Chondrocyte (in vitro differentiated cells): ENCODE measurements at regions not wholly inside any gene's neighbourhood (a gene's known extent, or its start where the extent isn't known, plus 50 kb on each side); places are given as distances from the start of the nearest gene placed in this dataset.

Source experiments
- DNase-seq: peaks from one replicate; pipeline ENCODE4 v3.0.0; 2021; ENCODE audit warnings: mixed read lengths, low spot score
- H3K27ac Mint-ChIP-seq: one replicate; pipeline ENCODE4 v1.8.0; 2021; ENCODE audit warnings: mild to moderate bottlenecking, moderate library complexity, mixed read lengths; ENCODE audit not compliant: unreplicated experiment
- H3K27me3 Mint-ChIP-seq: 2 replicates; pipeline ENCODE4 v1.8.0; 2021; ENCODE audit warnings: low read depth, mixed read lengths
- H3K36me3 Mint-ChIP-seq: 2 replicates; pipeline ENCODE4 v1.8.0; 2021; ENCODE audit warnings: low read depth, mixed read lengths
- H3K4me1 Mint-ChIP-seq: 2 replicates; pipeline ENCODE4 v1.8.0; 2021; ENCODE audit warnings: low read depth, mild to moderate bottlenecking, mixed read lengths
- H3K4me3 Mint-ChIP-seq: one replicate; pipeline ENCODE4 v1.8.0; 2021; ENCODE audit warnings: mild to moderate bottlenecking, moderate library complexity, mixed read lengths; ENCODE audit not compliant: unreplicated experiment
- H3K9me3 Mint-ChIP-seq: 2 replicates; pipeline ENCODE4 v1.8.0; 2021; ENCODE audit warnings: low read depth, mixed read lengths
- CTCF ChIP-seq: fragments of 200-600 bp; sonication (generic); IDR thresholded peaks from 2 replicates; pipeline ENCODE4 v1.5.0; 2021; ENCODE audit warnings: antibody characterized with exemption, mild to moderate bottlenecking, moderate library complexity

- H3K4me3 Mint-ChIP-seq: no peak overlapping the region
- DNase-seq: no peak
- H3K4me1 Mint-ChIP-seq: no peaks in the 10 kb centered on the region
- no peaks in the 10 kb centered on the region for H3K9me3 Mint-ChIP-seq
- TF ChIP-seq CTCF: no peak
- H3K36me3 Mint-ChIP-seq: no peaks in the 10 kb centered on the region
- H3K27me3 Mint-ChIP-seq: peaks cover 7% of the 10 kb centered on the region
- no peak overlapping the region for H3K27ac Mint-ChIP-seq
Observed at GRCh38 chr5:115409094-115409493, 112.6 kb upstream of the CCDC112 start.

GRCh38 chr5:115402822-115403577, 106.5 kb upstream of the CCDC112 start:
- H3K27me3 Mint-ChIP-seq: peaks cover 4% of the 10 kb centered on the region
- peaks cover 7% of the 10 kb centered on the region for H3K4me1 Mint-ChIP-seq
- H3K4me3 Mint-ChIP-seq: no peak overlapping the region
- no peak for DNase-seq
- no peak overlapping the region for H3K27ac Mint-ChIP-seq
- H3K36me3 Mint-ChIP-seq: peaks cover 1% of the 10 kb centered on the region
- no peak for TF ChIP-seq CTCF
- peaks cover 8% of the 10 kb centered on the region for H3K9me3 Mint-ChIP-seq

DNA sequence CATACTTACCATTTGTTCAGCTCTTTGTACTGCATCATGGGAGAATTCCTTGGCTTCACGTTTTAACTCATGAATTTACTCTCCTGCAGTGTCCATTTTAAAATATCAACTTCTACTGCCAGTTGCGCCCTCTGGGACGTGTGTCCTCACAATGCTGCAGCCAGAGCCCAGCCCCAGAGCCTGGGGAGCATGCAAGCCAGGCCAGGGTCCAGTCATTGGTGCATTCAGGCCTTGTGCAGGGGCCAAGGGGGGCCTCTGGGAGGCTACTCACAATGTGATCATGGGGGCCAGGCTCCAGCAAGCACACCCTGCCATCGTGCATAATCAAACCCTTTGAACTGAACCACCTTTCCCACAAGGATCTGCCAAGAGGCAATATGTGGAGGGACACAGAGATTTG, 105.6 kb upstream of the CCDC112 start:
- H3K4me3 Mint-ChIP-seq: no peak overlapping the region
- H3K9me3 Mint-ChIP-seq: peaks cover 8% of the 10 kb centered on the region
- no peak for DNase-seq
- H3K27ac Mint-ChIP-seq: no peak overlapping the region
- peaks cover 1% of the 10 kb centered on the region for H3K36me3 Mint-ChIP-seq
- peaks cover 7% of the 10 kb centered on the region for H3K4me1 Mint-ChIP-seq
- no peak for TF ChIP-seq CTCF
- peaks cover 6% of the 10 kb centered on the region for H3K27me3 Mint-ChIP-seq

DNA sequence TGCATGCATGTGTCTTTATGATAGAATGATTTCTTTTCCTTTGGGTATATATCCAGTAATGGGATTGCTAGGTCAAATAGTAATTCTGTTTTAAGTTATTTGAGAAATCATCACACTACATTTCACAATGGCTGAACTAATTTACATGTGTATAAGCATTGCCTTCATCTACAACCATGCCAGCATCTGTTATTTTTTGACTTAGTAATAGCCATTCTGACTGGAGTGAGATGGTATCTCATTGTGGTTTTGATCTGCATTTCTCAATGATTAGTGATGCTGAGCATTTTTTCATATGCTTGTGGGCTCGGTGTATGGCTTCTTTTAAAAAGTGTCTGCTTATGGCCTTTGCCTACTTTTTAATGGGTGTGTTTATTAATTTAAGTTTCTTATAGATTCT, 102.3 kb upstream of the CCDC112 start:
- no peak for TF ChIP-seq CTCF
- Mint-ChIP-seq H3K4me3 (no peak overlapping the region), H3K27me3 (peaks cover 2% of the 10 kb centered on the region), H3K27ac (no peak overlapping the region), H3K9me3 (peaks cover 8% of the 10 kb centered on the region), H3K36me3 (peaks cover 1% of the 10 kb centered on the region), H3K4me1 (peaks cover 7% of the 10 kb centered on the region)
- DNase-seq: no peak

DNA sequence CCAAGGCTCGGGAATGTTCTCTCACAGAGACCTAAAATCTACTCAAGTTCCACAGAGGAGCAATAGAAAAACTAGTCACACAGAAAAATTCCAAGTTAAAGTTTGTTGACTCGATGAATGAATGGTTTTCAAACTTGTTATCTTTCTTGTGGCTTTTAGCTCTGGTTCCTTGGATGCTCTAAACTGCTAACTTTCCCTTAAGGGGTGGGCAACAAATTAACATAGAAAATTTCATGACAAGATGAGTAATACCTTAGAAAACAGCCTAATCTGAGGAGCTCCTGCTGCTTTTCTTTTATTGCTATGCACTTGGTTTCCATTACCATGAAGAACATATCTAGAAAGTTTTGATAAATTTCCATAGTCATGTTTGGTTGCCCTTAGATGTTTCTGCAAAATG, 100.2 kb upstream of the CCDC112 start:
- Mint-ChIP-seq H3K4me1 (no peaks in the 10 kb centered on the region), H3K36me3 (peaks cover 1% of the 10 kb centered on the region), H3K27ac (no peak overlapping the region), H3K4me3 (no peak overlapping the region), H3K27me3 (peaks cover 2% of the 10 kb centered on the region), H3K9me3 (peaks cover 8% of the 10 kb centered on the region)
- DNase-seq: no peak
- TF ChIP-seq CTCF: no peak
